ENCODE measurements at regions not wholly inside any gene's neighbourhood (a gene's known extent, or its start where the extent isn't known, plus 50 kb on each side); places are given as distances from the start of the nearest gene placed in this dataset.

GRCh38 chr2:83782122-83782521, 677.0 kb downstream of the SUCLG1 start:
- Histone ChIP-seq H3K9ac (ENCODE audit: low read length in 2 of 2) (no peak overlapping the region), H3K27ac (ENCODE audit: low read length) (no peak overlapping the region), H3K27me3 (ENCODE audit: control insufficient read depth in 1 of 2, insufficient read depth in 2 of 2, low read length in 2 of 2) (no peaks in the 10 kb centered on the region), H3K9me3 (ENCODE audit: control insufficient read depth in 2 of 2, low read length in 2 of 2) (no peaks in the 10 kb centered on the region), H3K36me3 (ENCODE audit: control insufficient read depth in 2 of 2, insufficient read depth in 2 of 2, low read length in 2 of 2) (no peaks in the 10 kb centered on the region), H3K4me3 (ENCODE audit: low read length in 2 of 2) (no peak overlapping the region), H3K4me1 (ENCODE audit: control insufficient read depth, insufficient read depth, low read length) (no peaks in the 10 kb centered on the region)

GRCh38 chr2:83764447-83765005, 694.6 kb downstream of the SUCLG1 start:
- no peaks in the 10 kb centered on the region for H3K27me3 ChIP-seq (ENCODE audit: control insufficient read depth in 1 of 2, insufficient read depth in 2 of 2, low read length in 2 of 2)
- H3K4me1 ChIP-seq (ENCODE audit: control insufficient read depth, insufficient read depth, low read length), result no peaks in the 10 kb centered on the region
- H3K9me3 ChIP-seq (ENCODE audit: control insufficient read depth in 2 of 2, low read length in 2 of 2), result peaks cover 0 to 4% of the 10 kb centered on the region in 2 donors
- H3K27ac ChIP-seq (ENCODE audit: low read length), result no peak overlapping the region
- H3K9ac ChIP-seq (ENCODE audit: low read length in 2 of 2), result no peak overlapping the region
- H3K36me3 ChIP-seq (ENCODE audit: control insufficient read depth in 2 of 2, insufficient read depth in 2 of 2, low read length in 2 of 2), result no peaks in the 10 kb centered on the region
- no peak overlapping the region for H3K4me3 ChIP-seq (ENCODE audit: low read length in 2 of 2)

GRCh38 chr2:83757329-83757728, 701.8 kb downstream of the SUCLG1 start:
- Histone ChIP-seq H3K4me1 (ENCODE audit: control insufficient read depth, insufficient read depth, low read length) (no peaks in the 10 kb centered on the region), H3K27ac (ENCODE audit: low read length) (no peak overlapping the region), H3K4me3 (ENCODE audit: low read length in 2 of 2) (no peak overlapping the region), H3K9me3 (ENCODE audit: control insufficient read depth in 2 of 2, low read length in 2 of 2) (peaks cover 0 to 4% of the 10 kb centered on the region in 2 donors), H3K9ac (ENCODE audit: low read length in 2 of 2) (no peak overlapping the region), H3K36me3 (ENCODE audit: control insufficient read depth in 2 of 2, insufficient read depth in 2 of 2, low read length in 2 of 2) (no peaks in the 10 kb centered on the region), H3K27me3 (ENCODE audit: control insufficient read depth in 1 of 2, insufficient read depth in 2 of 2, low read length in 2 of 2) (no peaks in the 10 kb centered on the region)

GRCh38 chr2:83756219-83756618, 702.9 kb downstream of the SUCLG1 start:
- Histone ChIP-seq H3K27ac (ENCODE audit: low read length) (no peak overlapping the region), H3K9ac (ENCODE audit: low read length in 2 of 2) (no peak overlapping the region), H3K9me3 (ENCODE audit: control insufficient read depth in 2 of 2, low read length in 2 of 2) (peaks cover 0 to 3% of the 10 kb centered on the region in 2 donors), H3K4me1 (ENCODE audit: control insufficient read depth, insufficient read depth, low read length) (no peaks in the 10 kb centered on the region), H3K27me3 (ENCODE audit: control insufficient read depth in 1 of 2, insufficient read depth in 2 of 2, low read length in 2 of 2) (no peaks in the 10 kb centered on the region), H3K4me3 (ENCODE audit: low read length in 2 of 2) (no peak overlapping the region), H3K36me3 (ENCODE audit: control insufficient read depth in 2 of 2, insufficient read depth in 2 of 2, low read length in 2 of 2) (no peaks in the 10 kb centered on the region)

- no peaks in the 10 kb centered on the region for H3K9me3 ChIP-seq (ENCODE audit: control insufficient read depth in 2 of 2, low read length in 2 of 2)
- H3K9ac ChIP-seq (ENCODE audit: low read length in 2 of 2), result no peak overlapping the region
- H3K27ac ChIP-seq (ENCODE audit: low read length), result no peak overlapping the region
- H3K36me3 ChIP-seq (ENCODE audit: control insufficient read depth in 2 of 2, insufficient read depth in 2 of 2, low read length in 2 of 2), result no peaks in the 10 kb centered on the region
- H3K4me1 ChIP-seq (ENCODE audit: control insufficient read depth, insufficient read depth, low read length), result no peaks in the 10 kb centered on the region
- no peaks in the 10 kb centered on the region for H3K27me3 ChIP-seq (ENCODE audit: control insufficient read depth in 1 of 2, insufficient read depth in 2 of 2, low read length in 2 of 2)
- no peak overlapping the region for H3K4me3 ChIP-seq (ENCODE audit: low read length in 2 of 2)
Measured at GRCh38 chr2:83747141-83747540, 711.9 kb downstream of the SUCLG1 start.

GRCh38 chr2:83744855-83745254, 714.2 kb downstream of the SUCLG1 start:
- H3K4me1 ChIP-seq (ENCODE audit: control insufficient read depth, insufficient read depth, low read length), result no peaks in the 10 kb centered on the region
- no peaks in the 10 kb centered on the region for H3K36me3 ChIP-seq (ENCODE audit: control insufficient read depth in 2 of 2, insufficient read depth in 2 of 2, low read length in 2 of 2)
- H3K4me3 ChIP-seq (ENCODE audit: low read length in 2 of 2), result no peak overlapping the region
- no peak overlapping the region for H3K9ac ChIP-seq (ENCODE audit: low read length in 2 of 2)
- no peak overlapping the region for H3K27ac ChIP-seq (ENCODE audit: low read length)
- no peaks in the 10 kb centered on the region for H3K27me3 ChIP-seq (ENCODE audit: control insufficient read depth in 1 of 2, insufficient read depth in 2 of 2, low read length in 2 of 2)
- no peaks in the 10 kb centered on the region for H3K9me3 ChIP-seq (ENCODE audit: control insufficient read depth in 2 of 2, low read length in 2 of 2)

DNA sequence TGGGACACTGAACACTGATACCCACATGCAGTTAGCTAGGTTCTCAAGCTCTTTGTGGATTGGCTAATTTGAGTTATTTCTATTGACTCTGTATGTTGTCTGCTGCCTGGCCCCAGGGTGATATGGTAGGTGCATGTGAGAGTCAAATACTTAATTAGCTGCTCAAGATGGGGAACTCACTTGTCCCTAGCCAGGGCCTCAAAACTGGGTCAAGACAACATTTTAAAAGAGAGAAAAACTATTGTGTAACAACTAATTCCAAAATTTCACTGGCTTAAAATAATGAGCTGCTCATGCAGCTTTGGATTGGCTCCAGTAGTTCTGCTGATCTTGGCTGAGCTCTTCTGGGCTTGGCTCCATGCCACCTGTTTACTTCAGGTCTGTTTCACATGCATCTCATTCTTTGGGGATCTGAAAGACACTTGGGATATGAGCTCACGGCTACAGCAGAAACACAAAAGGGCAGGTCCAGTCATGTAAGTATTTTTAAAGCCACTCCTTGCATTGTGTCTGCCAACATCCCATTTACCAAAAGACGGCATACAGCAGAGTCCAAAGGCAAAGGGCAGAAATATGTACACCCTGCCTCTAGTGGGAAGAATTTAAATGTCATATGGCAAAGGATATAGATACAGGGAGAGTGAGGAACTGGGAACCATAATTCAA, 716.8 kb downstream of the SUCLG1 start:
- Histone ChIP-seq H3K9ac (ENCODE audit: low read length in 2 of 2) (no peak overlapping the region), H3K4me1 (ENCODE audit: control insufficient read depth, insufficient read depth, low read length) (no peaks in the 10 kb centered on the region), H3K27ac (ENCODE audit: low read length) (no peak overlapping the region), H3K36me3 (ENCODE audit: control insufficient read depth in 2 of 2, insufficient read depth in 2 of 2, low read length in 2 of 2) (no peaks in the 10 kb centered on the region), H3K27me3 (ENCODE audit: control insufficient read depth in 1 of 2, insufficient read depth in 2 of 2, low read length in 2 of 2) (no peaks in the 10 kb centered on the region), H3K4me3 (ENCODE audit: low read length in 2 of 2) (no peak overlapping the region), H3K9me3 (ENCODE audit: control insufficient read depth in 2 of 2, low read length in 2 of 2) (no peaks in the 10 kb centered on the region)

- H3K9me3 ChIP-seq (ENCODE audit: control insufficient read depth in 2 of 2, low read length in 2 of 2), result no peaks in the 10 kb centered on the region
- no peak overlapping the region for H3K9ac ChIP-seq (ENCODE audit: low read length in 2 of 2)
- no peaks in the 10 kb centered on the region for H3K36me3 ChIP-seq (ENCODE audit: control insufficient read depth in 2 of 2, insufficient read depth in 2 of 2, low read length in 2 of 2)
- H3K27me3 ChIP-seq (ENCODE audit: control insufficient read depth in 1 of 2, insufficient read depth in 2 of 2, low read length in 2 of 2), result no peaks in the 10 kb centered on the region
- no peak overlapping the region for H3K4me3 ChIP-seq (ENCODE audit: low read length in 2 of 2)
- no peak overlapping the region for H3K27ac ChIP-seq (ENCODE audit: low read length)
- no peaks in the 10 kb centered on the region for H3K4me1 ChIP-seq (ENCODE audit: control insufficient read depth, insufficient read depth, low read length)
Measured at GRCh38 chr2:83730223-83730622, 728.9 kb downstream of the SUCLG1 start.

- Histone ChIP-seq H3K9ac (ENCODE audit: low read length in 2 of 2) (no peak overlapping the region), H3K4me3 (ENCODE audit: low read length in 2 of 2) (no peak overlapping the region), H3K27ac (ENCODE audit: low read length) (no peak overlapping the region), H3K9me3 (ENCODE audit: control insufficient read depth in 2 of 2, low read length in 2 of 2) (peaks cover 0 to 2% of the 10 kb centered on the region in 2 donors), H3K36me3 (ENCODE audit: control insufficient read depth in 2 of 2, insufficient read depth in 2 of 2, low read length in 2 of 2) (no peaks in the 10 kb centered on the region), H3K27me3 (ENCODE audit: control insufficient read depth in 1 of 2, insufficient read depth in 2 of 2, low read length in 2 of 2) (no peaks in the 10 kb centered on the region), H3K4me1 (ENCODE audit: control insufficient read depth, insufficient read depth, low read length) (no peaks in the 10 kb centered on the region)
Measured at GRCh38 chr2:83725735-83726134, 733.3 kb downstream of the SUCLG1 start.

DNA sequence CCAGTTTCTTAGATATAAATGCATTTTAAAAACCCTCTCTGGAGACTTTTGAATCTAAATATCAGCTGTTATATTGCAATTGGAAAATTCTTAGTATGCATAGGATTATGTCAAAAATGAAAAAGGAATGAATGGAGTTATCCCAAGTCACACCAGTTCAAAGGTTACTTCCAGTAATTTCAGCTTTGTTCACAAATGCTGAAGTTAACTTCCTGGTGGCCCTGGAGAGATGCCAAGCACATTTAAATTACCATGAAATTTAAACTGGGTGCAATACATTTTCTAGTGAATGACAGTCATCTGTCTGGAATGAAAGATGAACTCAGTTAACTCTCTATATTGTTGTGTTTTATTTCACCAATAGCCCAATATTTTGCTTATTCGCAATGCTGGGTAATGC, 753.9 kb downstream of the SUCLG1 start:
- H3K27ac ChIP-seq (ENCODE audit: low read length), result no peak overlapping the region
- H3K36me3 ChIP-seq (ENCODE audit: control insufficient read depth in 2 of 2, insufficient read depth in 2 of 2, low read length in 2 of 2), result no peaks in the 10 kb centered on the region
- H3K27me3 ChIP-seq (ENCODE audit: control insufficient read depth in 1 of 2, insufficient read depth in 2 of 2, low read length in 2 of 2), result no peaks in the 10 kb centered on the region
- no peaks in the 10 kb centered on the region for H3K4me1 ChIP-seq (ENCODE audit: control insufficient read depth, insufficient read depth, low read length)
- no peak overlapping the region for H3K4me3 ChIP-seq (ENCODE audit: low read length in 2 of 2)
- no peak overlapping the region for H3K9ac ChIP-seq (ENCODE audit: low read length in 2 of 2)
- no peaks in the 10 kb centered on the region for H3K9me3 ChIP-seq (ENCODE audit: control insufficient read depth in 2 of 2, low read length in 2 of 2)

- Histone ChIP-seq H3K4me1 (ENCODE audit: control insufficient read depth, insufficient read depth, low read length) (no peaks in the 10 kb centered on the region), H3K27ac (ENCODE audit: low read length) (no peak overlapping the region), H3K4me3 (ENCODE audit: low read length in 2 of 2) (no peak overlapping the region), H3K36me3 (ENCODE audit: control insufficient read depth in 2 of 2, insufficient read depth in 2 of 2, low read length in 2 of 2) (no peaks in the 10 kb centered on the region), H3K9ac (ENCODE audit: low read length in 2 of 2) (no peak overlapping the region), H3K9me3 (ENCODE audit: control insufficient read depth in 2 of 2, low read length in 2 of 2) (no peaks in the 10 kb centered on the region), H3K27me3 (ENCODE audit: control insufficient read depth in 1 of 2, insufficient read depth in 2 of 2, low read length in 2 of 2) (no peaks in the 10 kb centered on the region)
Measured at GRCh38 chr2:83703598-83703997, 755.5 kb downstream of the SUCLG1 start.

Measured in stomach smooth muscle (tissue), 2 donors.